ENCODE measurements at regions not wholly inside any gene's neighbourhood (a gene's known extent, or its start where the extent isn't known, plus 50 kb on each side); places are given as distances from the start of the nearest gene placed in this dataset.

DNA sequence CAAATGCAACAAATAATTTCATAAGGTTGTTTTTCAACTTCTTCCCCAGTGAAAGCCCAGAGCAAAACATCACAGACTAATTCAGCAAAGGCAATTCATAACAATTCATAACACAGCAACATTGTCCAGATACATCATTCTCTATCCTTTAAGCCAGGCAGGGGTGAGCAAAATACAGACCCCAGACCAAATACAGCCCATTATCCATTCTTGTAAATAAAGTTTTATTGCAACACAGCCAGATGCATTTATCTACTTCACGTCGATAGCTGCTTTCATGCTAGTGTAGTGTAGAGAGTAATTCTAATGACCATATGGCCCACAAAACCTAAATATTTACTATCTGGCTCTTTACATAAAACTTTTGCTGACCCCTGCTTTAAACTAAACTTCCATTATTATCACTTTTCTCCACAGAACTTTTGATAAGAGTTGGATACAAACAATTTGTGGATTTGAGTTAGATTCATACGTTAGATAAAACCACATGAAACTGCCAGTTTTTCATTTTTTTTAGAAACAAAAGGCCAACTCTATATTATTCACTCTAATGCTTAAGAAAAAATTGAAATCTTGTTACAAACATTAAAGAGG is 174.4 kb downstream of the DUSP6 start:
- H3K4me1 ChIP-seq, result no peaks in the 10 kb centered on the region
- H3K27ac ChIP-seq, result no peak overlapping the region
- DNase-seq (ENCODE audit: low spot score in 2 of 2), result no peak
- intact Hi-C loops (cut with DNase I), result no loop called here
- TF ChIP-seq, protein P1, sequence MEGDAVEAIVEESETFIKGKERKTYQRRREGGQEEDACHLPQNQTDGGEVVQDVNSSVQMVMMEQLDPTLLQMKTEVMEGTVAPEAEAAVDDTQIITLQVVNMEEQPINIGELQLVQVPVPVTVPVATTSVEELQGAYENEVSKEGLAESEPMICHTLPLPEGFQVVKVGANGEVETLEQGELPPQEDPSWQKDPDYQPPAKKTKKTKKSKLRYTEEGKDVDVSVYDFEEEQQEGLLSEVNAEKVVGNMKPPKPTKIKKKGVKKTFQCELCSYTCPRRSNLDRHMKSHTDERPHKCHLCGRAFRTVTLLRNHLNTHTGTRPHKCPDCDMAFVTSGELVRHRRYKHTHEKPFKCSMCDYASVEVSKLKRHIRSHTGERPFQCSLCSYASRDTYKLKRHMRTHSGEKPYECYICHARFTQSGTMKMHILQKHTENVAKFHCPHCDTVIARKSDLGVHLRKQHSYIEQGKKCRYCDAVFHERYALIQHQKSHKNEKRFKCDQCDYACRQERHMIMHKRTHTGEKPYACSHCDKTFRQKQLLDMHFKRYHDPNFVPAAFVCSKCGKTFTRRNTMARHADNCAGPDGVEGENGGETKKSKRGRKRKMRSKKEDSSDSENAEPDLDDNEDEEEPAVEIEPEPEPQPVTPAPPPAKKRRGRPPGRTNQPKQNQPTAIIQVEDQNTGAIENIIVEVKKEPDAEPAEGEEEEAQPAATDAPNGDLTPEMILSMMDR (IDR thresholded peaks at IDR 0.05), result no peak
- no peak overlapping the region for H3K4me3 ChIP-seq
- H3K27me3 ChIP-seq, result no peaks in the 10 kb centered on the region
- no peaks in the 10 kb centered on the region for H3K9me3 ChIP-seq
- H3K36me3 ChIP-seq, result no peaks in the 10 kb centered on the region

DNA sequence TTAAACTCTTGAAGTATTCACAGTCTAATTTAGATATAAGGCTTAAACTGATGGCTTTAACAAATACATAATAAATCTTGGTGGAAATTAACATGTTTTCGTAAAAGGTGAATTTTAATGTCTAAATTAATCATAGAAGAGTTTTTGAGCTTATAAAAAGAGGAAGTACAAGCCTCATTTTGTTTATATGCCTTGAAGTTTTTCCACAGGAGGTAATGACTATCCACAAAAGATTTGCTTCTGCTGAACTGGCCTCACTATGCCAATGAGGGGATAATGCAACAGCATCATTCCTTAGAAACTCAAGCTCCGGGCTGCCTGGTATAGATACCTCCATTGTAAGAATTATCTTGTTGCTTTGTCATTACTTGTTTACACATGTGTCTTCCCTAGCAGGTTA is 175.6 kb downstream of the DUSP6 start:
- TF ChIP-seq, protein P1 (IDR thresholded peaks at IDR 0.05), result no peak
- H3K4me1 ChIP-seq, result no peaks in the 10 kb centered on the region
- H3K27ac ChIP-seq, result no peak overlapping the region
- peaks cover 0 to 8% of the 10 kb centered on the region in 2 donors for H3K9me3 ChIP-seq
- no peaks in the 10 kb centered on the region for H3K36me3 ChIP-seq
- intact Hi-C loops (cut with DNase I), result no loop called here
- no peak overlapping the region for H3K4me3 ChIP-seq
- no peaks in the 10 kb centered on the region for H3K27me3 ChIP-seq
- no peak for DNase-seq (ENCODE audit: low spot score in 2 of 2)

DNA sequence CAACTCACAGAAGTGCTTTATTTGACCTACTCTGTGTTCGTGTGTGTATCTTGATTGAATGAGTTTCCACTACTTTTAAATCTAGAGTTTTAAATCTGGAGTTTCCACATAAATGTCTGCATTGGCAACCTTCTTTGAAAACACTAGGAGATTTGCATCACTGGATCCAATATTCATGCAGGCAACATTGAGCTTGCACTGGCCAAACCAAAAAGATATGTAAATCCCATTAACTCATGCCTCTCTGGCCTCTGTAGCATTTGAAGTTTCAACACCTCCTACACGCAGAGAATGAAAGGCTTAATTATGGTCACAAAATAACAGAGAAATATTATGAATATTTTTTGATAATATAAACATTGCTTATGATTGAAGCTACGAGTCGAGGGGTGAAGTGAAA is 178.6 kb downstream of the DUSP6 start:
- DNase-seq (ENCODE audit: low spot score in 2 of 2), result no peak
- no peaks in the 10 kb centered on the region for H3K27me3 ChIP-seq
- no peak overlapping the region for H3K27ac ChIP-seq
- H3K4me1 ChIP-seq, result no peaks in the 10 kb centered on the region
- no peak overlapping the region for H3K4me3 ChIP-seq
- peaks cover 0 to 8% of the 10 kb centered on the region in 2 donors for H3K9me3 ChIP-seq
- TF ChIP-seq, protein P1 (IDR thresholded peaks at IDR 0.05), result no peak
- H3K36me3 ChIP-seq, result no peaks in the 10 kb centered on the region
- intact Hi-C loops (cut with DNase I), result no loop called here

DNA sequence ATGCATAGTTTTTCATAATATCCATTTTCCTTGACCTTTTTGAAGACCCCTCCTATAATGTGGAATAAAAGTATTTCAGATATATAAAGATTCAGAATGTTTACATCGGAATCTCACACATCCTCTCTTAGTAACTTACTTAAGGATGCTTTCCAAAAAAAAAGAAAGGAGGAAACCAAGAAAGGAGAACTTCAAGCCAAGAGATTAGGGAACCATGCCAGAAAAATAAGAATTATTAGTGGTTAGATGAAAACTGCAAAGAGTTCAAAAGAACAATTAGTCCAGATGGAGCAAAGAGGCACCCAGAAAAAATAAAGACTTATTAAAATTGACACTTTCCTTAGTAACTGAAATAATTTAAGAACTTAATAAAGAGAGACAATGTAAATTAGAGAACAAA is 179.2 kb downstream of the DUSP6 start:
- intact Hi-C loops (cut with DNase I), result no loop called here
- TF ChIP-seq, protein P1 (IDR thresholded peaks at IDR 0.05), result no peak

DNA sequence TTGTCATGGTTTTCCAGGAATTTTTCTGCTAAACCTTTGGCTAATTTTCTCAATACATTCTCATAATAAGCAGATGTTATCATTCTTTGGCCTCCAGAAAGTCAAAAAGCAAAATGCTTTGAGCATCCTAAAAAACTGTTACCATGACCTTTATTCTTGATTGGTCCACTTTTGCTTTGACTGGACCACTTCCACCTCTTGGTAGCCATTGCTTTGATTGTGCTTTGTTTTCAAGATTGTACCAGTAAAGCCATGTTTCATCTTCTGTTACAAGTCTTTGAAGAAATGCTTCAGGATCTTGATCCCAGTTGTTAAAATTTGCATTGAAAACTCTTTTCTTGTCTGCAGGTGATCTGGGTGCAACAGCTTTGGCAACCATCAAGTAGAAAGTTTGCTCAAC is 180.1 kb downstream of the DUSP6 start:
- Histone ChIP-seq H3K36me3 (no peaks in the 10 kb centered on the region), H3K27me3 (no peaks in the 10 kb centered on the region), H3K4me1 (no peaks in the 10 kb centered on the region), H3K27ac (no peak overlapping the region), H3K4me3 (no peak overlapping the region), H3K9me3 (peaks cover 0 to 8% of the 10 kb centered on the region in 2 donors)
- DNase-seq (ENCODE audit: low spot score in 2 of 2), result no peak
- TF ChIP-seq, protein P1 (IDR thresholded peaks at IDR 0.05), result no peak
- intact Hi-C loops (cut with DNase I), result no loop called here

More for the DNA sequence above, 179.2 kb downstream of the DUSP6 start:
- DNase-seq (ENCODE audit: low spot score in 2 of 2), result no peak
- Histone ChIP-seq H3K36me3 (no peaks in the 10 kb centered on the region), H3K4me3 (no peak overlapping the region), H3K27me3 (no peaks in the 10 kb centered on the region), H3K27ac (no peak overlapping the region), H3K9me3 (peaks cover 0 to 8% of the 10 kb centered on the region in 2 donors), H3K4me1 (no peaks in the 10 kb centered on the region)

DNA sequence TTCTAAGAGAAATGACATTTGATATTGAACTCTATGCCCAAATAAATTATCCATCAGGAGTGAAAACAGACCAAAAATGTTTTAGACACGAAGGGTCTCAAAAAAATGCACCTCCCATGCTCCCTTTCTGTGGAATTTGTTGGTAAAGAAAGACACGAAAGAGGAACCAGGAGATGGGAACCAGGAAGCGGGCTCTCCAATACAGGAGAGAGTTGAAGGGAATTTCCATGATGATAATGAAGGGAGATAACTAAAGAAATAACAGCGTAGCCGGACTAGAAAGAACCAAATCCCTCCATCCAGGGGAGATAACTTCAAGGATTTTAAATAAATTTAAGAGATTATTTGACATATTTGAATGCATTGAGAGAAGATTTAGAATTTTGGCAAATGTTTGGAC is 183.0 kb downstream of the DUSP6 start:
- no peak overlapping the region for H3K27ac ChIP-seq
- no peak for DNase-seq (ENCODE audit: low spot score in 2 of 2)
- H3K4me1 ChIP-seq, result peaks cover 0 to 13% of the 10 kb centered on the region in 2 donors
- TF ChIP-seq, protein P1 (IDR thresholded peaks at IDR 0.05), result no peak
- intact Hi-C loops (cut with DNase I), result no loop called here
- peaks cover 0 to 8% of the 10 kb centered on the region in 2 donors for H3K9me3 ChIP-seq
- no peaks in the 10 kb centered on the region for H3K36me3 ChIP-seq
- H3K4me3 ChIP-seq, result no peak overlapping the region
- H3K27me3 ChIP-seq, result no peaks in the 10 kb centered on the region
